OCI-LY7 (cell line): ENCODE measurements at regions not wholly inside any gene's neighbourhood (a gene's known extent, or its start where the extent isn't known, plus 50 kb on each side); places are given as distances from the start of the nearest gene placed in this dataset.

Experiments
- BruUV-seq: library from RNA; stranded (reverse); fragments of 400-500 nt; replicated peaks from 2 replicates; lab custom pipeline; 2021; lab: Mats Ljungman, UMichigan
- CTCF ChIA-PET: fragments of 300-600 bp; sonication (Branson Sonifier 250); formaldehyde crosslinking; loops from one replicate; lab custom pipeline; 2022; ENCODE audit warnings: antibody characterized with exemption; ENCODE audit not compliant: unreplicated experiment; lab: Charles Lee
- POLR2A ChIA-PET: fragments of 300-600 bp; sonication (Branson Sonifier 250); formaldehyde crosslinking; loops from one replicate; lab custom pipeline; 2022; ENCODE audit warnings: antibody characterized with exemption; lab: Charles Lee
- DNase-seq: peaks from one replicate; pipeline ENCODE4 v3.0.0-alpha.2; 2015; ENCODE audit warnings: low spot score
- H2AFZ ChIP-seq: fragments of 200-600 bp; sonication (generic), shearing (Covaris generic); 2 replicates; pipeline ENCODE4 v1.6.1; 2014; ENCODE audit warnings: mild to moderate bottlenecking, antibody characterized with exemption, low read length, moderate library complexity
- H3K27ac ChIP-seq: fragments of 200-600 bp; sonication (generic); 2 replicates; pipeline ENCODE4 v1.5.1; 2014; ENCODE audit warnings: mixed run types, low read depth, mild to moderate bottlenecking, moderate library complexity, low read length, inconsistent platforms; ENCODE audit not compliant: poor library complexity, severe bottlenecking
- H3K36me3 ChIP-seq: fragments of 200-600 bp; sonication (generic); 2 replicates; pipeline ENCODE4 v1.6.1; 2014; ENCODE audit warnings: mild to moderate bottlenecking, antibody characterized with exemption, low read length, moderate library complexity, mixed read lengths; ENCODE audit not compliant: insufficient read depth
- H3K4me1 ChIP-seq: fragments of 200-600 bp; sonication (generic); 2 replicates; pipeline ENCODE4 v1.5.1; 2014; ENCODE audit warnings: mild to moderate bottlenecking, low read length; ENCODE audit not compliant: insufficient read depth, poor library complexity, severe bottlenecking
- H3K4me2 ChIP-seq: fragments of 200-600 bp; sonication (generic); 2 replicates; pipeline ENCODE4 v1.6.1; 2014; ENCODE audit warnings: mild to moderate bottlenecking, low read length
- H3K4me3 ChIP-seq: fragments of 200-600 bp; sonication (generic); 2 replicates; pipeline ENCODE4 v1.5.1; 2014; ENCODE audit warnings: mild to moderate bottlenecking, low read depth, low read length; ENCODE audit not compliant: poor library complexity, severe bottlenecking
- H3K79me2 ChIP-seq: fragments of 200-600 bp; sonication (generic); 2 replicates; pipeline ENCODE4 v1.6.1; 2016; ENCODE audit warnings: low read depth, mild to moderate bottlenecking, low read length, moderate library complexity, mixed read lengths; ENCODE audit not compliant: insufficient read depth
- H3K9me2 ChIP-seq: fragments of 200-600 bp; sonication (generic); 2 replicates; pipeline ENCODE4 v1.6.1; 2016; ENCODE audit warnings: mild to moderate bottlenecking, low read length, mixed read lengths; ENCODE audit not compliant: insufficient read depth
- H3K9me3 ChIP-seq: fragments of 200-600 bp; sonication (generic); 2 replicates; pipeline ENCODE4 v1.6.1; 2014; ENCODE audit warnings: mild to moderate bottlenecking, mixed run types, low read length, mixed read lengths
- H4K20me1 ChIP-seq: fragments of 200-600 bp; sonication (generic); 2 replicates; pipeline ENCODE4 v1.6.1; 2014; ENCODE audit warnings: mild to moderate bottlenecking, antibody characterized with exemption, low read length, moderate library complexity, mixed read lengths; ENCODE audit not compliant: insufficient read depth
- CTCF ChIP-seq: fragments of 200-600 bp; sonication (generic); conservative IDR thresholded peaks from 2 replicates; pipeline ENCODE4 v1.5.1; 2014; ENCODE audit warnings: mild to moderate bottlenecking, antibody characterized with exemption, low read length, moderate library complexity, mixed read lengths
- EZH2phosphoT487 ChIP-seq: fragments of 200-600 bp; sonication (generic); IDR thresholded peaks from 2 replicates; pipeline ENCODE4 v1.6.1; 2018; ENCODE audit warnings: low read depth, borderline replicate concordance, mild to moderate bottlenecking, mixed run types, antibody characterized with exemption, low read length, moderate library complexity, mixed read lengths
- intact Hi-C: fragments of 100-400 bp; cut with micrococcal nuclease; formaldehyde crosslinking; loops from one replicate; pipeline ENCODE4 v1.10.0; 2022; ENCODE audit not compliant: unreplicated experiment

- Histone ChIP-seq H4K20me1 (no peaks in the 10 kb centered on the region), H3K9me2 (no peaks in the 10 kb centered on the region), H3K4me2 (no peak overlapping the region), H2AFZ (no peak overlapping the region), H3K27ac (no peak overlapping the region), H3K79me2 (no peaks in the 10 kb centered on the region), H3K36me3 (no peaks in the 10 kb centered on the region), H3K4me3 (no peak overlapping the region), H3K9me3 (no peaks in the 10 kb centered on the region), H3K4me1 (no peaks in the 10 kb centered on the region)
- ChIA-PET CTCF (no interaction called here), POLR2A (no interaction called here)
- DNase-seq, result no peak
- intact Hi-C loops, result no loop called here
- BruUV-seq, result no TSS peak
- no peak for TF ChIP-seq CTCF
- TF ChIP-seq EZH2phosphoT487, result no peak
These were observed 147.0 kb downstream of the RPAP3 start for GRCh38 chr12:47558625-47559345.

- POLR2A ChIA-PET, result no interaction called here
These were observed 148.4 kb downstream of the RPAP3 start for GRCh38 chr12:47557386-47557785.

More at GRCh38 chr12:47557386-47557785, 148.4 kb downstream of the RPAP3 start:
- CTCF ChIA-PET, result no interaction called here
- Histone ChIP-seq H3K27ac (no peak overlapping the region), H4K20me1 (no peaks in the 10 kb centered on the region), H3K9me2 (no peaks in the 10 kb centered on the region), H3K36me3 (no peaks in the 10 kb centered on the region), H2AFZ (no peak overlapping the region), H3K4me2 (no peak overlapping the region), H3K4me1 (no peaks in the 10 kb centered on the region), H3K79me2 (no peaks in the 10 kb centered on the region), H3K4me3 (no peak overlapping the region), H3K9me3 (0 out of 2 replicates have a peak, but pooled peaks cover 8% of the 10 kb centered on the region)
- DNase-seq, result no peak
- no peak for TF ChIP-seq EZH2phosphoT487
- no peak for TF ChIP-seq CTCF
- intact Hi-C loops, result no loop called here
- no TSS peak for BruUV-seq
